GM21737 (cell line): ENCODE measurements at regions not wholly inside any gene's neighbourhood (a gene's known extent, or its start where the extent isn't known, plus 50 kb on each side); places are given as distances from the start of the nearest gene placed in this dataset.
"Not testable (repeated sequence)": the region's sequence is repeated elsewhere in the genome, so short reads cannot be mapped to it uniquely, and the experiment has no call there.

Source experiments
- ATAC-seq: cut with Tn5 transposase; IDR thresholded peaks from one replicate; pipeline ENCODE4 v1.9.1; 2021; ENCODE audit warnings: mild to moderate bottlenecking, moderate library complexity; ENCODE audit not compliant: unreplicated experiment

DNA sequence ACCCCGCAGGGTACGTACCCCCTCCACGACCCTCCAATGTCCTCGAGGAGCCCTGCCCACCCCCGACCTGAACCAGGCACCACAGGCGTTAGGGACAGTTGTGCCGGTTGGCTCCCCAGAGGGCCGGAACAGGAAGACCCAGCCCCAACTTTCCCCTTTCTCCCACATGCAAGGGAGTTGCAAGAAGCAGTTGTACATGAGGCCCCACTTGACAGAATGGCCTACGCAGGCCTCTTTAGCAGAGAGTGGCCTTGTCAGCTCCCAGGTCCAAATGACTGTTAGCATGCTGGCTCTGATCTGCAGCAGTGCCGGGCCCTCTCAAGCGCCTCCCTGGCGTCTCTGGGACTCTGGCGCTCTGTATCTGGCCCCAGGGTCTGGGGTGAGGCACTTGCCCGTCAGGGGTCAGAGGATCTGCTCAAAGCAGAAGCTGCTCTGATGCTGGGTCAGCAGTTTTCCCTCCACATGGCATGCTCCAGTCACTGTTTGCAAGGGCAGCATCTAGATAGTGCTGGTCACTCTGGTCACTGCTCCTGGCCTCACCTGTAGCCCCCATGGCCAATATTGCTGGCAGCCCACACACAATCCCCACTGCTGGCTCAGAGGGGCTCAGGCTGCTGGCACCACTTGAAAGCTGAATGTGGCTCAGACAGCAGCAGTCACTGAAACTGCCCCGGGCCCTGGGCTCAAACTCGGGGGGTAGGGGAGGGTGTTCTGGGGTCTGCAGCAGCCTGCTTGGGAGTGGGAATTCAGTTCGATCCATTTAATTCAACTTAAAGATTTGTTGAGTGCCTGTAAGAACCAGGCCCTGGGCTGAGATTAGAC is 254.5 kb downstream of the FAM43A start:
- no peak for ATAC-seq

DNA sequence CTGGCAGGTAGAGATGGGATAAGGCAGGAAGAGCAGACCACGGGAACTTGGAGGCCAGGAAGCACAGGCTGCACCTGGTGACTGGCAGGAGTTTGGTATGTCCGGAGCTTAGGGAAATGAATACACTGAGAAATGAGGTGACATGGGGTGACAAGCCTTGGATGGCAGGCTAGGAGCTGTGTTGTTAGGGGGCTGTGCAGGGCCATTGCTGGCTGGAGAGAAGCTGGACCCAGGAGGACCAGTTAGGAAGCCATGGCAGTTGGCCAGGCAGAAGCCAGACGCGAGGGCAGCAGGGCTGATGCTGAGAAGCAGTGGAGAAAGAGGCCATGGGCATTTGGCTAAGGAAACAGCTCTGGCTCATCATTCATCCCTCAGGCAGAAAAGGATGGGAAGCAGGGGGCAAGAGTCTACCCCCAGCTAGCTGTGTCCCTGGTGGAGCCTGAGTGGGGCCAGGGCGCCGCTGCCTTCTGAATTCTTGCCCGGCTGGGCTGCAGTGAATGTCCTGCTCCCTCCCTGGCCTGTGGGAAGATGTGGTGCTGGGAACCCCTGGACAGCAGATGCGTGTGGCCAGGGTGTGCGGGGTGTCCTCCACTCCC is 255.8 kb downstream of the FAM43A start:
- ATAC-seq: no peak

- ATAC-seq: no peak
Observed at GRCh38 chr3:194941956-194942511, 256.4 kb downstream of the FAM43A start.

DNA sequence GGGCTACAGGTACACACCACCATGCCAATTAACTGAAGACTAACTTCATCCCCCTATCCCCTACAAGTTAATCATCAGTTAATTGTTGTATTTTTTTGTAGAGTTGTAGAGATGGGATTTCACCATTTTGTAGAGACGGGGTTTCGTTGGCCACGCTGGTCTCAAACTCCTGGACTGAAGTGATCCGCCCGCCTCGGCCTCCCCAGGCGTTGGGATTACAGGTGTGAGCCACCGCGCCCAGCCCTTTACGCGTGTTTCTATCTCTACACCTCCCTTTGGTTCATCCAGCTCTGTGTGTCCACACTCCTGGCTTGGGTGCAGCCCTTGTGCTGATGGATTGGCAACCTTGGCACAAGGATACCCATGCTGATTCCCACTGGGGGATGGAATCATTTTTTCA is 258.8 kb downstream of the FAM43A start:
- no peak for ATAC-seq

DNA sequence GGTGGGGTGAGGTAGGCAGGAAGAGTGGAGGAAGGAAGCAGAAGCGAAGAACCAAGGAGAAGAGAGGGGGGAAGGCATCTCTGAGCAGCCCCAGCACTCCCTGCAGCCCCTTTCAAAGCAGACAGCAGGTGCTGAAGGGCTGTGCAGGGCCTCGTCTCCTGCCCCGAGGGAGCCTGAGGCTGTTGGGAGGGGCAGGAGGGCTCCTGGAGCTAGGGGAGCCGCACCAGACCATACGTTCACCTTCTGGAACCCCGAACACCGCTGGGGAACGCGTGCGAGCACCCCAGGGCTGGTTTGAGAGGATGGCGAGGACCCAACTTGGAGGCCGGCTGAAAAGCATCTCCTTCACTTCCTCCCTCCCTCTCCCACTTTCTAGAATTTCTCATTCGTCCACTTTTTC is 259.8 kb downstream of the FAM43A start:
- no peak for ATAC-seq

DNA sequence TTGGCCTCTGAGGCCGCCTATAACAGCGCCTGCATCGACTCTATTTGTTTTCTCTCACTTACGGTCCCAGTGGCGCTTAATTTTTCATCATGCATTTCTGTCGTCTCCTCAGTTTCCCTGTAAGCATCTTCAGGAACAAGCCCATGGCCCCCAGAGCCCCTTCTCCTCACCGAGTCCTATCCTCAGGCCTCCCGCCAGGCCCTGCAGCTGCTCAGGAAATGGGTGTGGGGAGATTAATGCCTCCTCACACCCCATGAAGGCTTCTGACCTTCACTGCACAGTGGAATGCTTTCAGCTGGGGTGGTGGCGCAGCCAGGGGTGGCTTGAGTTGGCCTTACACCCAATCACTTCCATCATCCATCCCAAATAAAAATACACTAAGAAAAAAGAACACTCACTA is 260.4 kb downstream of the FAM43A start:
- ATAC-seq: no peak

DNA sequence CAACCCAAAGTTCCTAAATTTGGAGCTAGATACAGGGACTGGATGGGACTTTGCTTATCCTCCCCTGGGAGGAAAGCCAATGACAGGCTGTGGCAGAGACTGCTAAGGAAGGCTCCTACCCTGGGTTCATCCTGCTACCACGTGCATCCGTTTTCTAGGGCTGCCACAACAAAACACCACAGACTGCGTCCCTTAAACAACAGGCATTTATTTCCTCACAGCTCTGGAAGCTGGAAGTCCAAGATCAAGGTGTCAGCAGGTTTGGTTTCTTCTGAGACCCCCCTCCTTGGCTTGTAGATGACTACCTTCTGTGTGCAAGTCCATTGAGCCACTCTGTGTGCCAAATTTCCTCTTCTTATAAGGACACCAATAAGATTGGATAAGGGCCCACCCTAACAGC is 263.9 kb downstream of the FAM43A start:
- no peak for ATAC-seq

GRCh38 chr3:194950906-194951628 is 265.4 kb downstream of the FAM43A start:
- no peak for ATAC-seq

DNA sequence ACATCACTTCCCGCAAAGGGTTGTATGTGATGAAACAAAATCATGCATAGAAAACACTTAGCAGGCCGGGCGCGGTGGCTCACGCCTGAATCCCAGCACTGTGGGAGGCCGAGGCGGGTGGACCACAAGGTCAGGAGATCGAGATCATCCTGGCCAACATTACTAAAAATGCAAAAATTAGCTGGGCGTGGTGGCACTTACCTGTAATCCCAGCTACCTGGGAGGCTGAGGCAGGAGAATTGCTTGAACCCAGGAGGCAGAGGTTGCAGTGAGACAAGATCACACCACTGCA is 265.9 kb downstream of the FAM43A start:
- ATAC-seq: not testable (repeated sequence)

- ATAC-seq: no peak
Observed at GRCh38 chr3:194951931-194952582, 266.4 kb downstream of the FAM43A start.

DNA sequence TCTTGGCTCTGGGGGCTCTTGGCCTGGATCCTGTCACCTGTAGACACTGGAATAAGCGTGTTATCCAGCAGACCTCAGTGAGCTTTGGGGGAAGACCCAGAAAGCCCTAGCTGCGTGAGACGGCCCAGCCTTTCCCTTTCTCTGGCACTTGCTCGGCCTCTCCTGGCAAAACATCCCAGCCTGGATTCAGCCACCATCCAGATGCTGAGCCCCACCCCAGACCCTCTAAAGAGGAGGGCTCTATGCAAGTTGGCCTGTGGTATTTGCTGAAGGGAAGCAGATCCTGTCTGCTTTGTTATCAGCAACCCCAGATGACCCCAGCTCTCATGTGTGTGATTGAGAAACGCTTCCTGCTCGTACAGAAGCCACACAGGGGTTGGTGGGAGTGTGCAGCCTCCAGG is 267.2 kb downstream of the FAM43A start:
- no peak for ATAC-seq

DNA sequence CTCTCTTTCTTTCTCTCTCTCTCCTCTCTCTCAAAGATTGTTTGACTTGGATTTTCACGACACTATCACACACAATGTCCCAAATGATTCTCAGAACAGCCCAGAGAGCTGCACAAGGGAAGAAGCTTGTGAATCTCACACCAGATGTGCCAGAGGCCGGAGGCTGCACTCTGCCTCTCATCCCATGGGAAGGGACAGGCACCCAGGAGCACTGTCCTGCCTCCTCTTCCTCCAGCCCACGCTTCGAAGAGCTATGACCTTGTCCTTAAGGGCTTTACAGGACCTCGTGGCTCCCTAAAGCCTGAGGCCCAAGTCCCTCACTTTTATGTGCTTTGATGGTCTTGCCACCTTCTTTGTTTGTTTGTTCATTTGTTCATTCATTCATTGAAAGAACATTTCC is 267.6 kb downstream of the FAM43A start:
- no peak for ATAC-seq

- no peak for ATAC-seq
Observed at GRCh38 chr3:194955546-194955945, 269.9 kb downstream of the FAM43A start.

GRCh38 chr3:194955979-194956696 is 270.5 kb downstream of the FAM43A start:
- no peak for ATAC-seq

- no peak for ATAC-seq
Observed at GRCh38 chr3:194956697-194957396, 271.2 kb downstream of the FAM43A start.

GRCh38 chr3:194957743-194958240 is 272.1 kb downstream of the FAM43A start:
- no peak for ATAC-seq

DNA sequence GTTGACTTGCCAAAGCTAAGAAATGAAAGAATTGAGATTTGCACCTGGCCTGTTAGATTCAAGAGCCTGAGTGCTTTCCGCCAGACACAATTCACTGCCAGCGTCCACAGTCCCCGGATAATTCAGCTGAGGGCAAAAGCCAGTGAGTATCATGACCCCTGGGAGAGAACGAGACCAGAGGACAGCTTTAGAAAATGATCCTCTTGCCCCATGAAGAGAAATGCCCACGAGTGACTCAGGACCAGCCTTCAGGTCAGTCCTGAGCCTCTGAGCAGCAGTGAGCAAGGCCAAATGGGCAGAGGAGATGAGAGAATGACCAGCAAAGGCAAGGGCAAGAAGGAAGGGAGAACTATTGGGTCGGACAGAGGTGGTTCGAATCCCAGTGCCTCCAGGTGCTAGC is 273.5 kb downstream of the FAM43A start:
- no peak for ATAC-seq

GRCh38 chr3:194959666-194960065 is 274.0 kb downstream of the FAM43A start:
- not testable (repeated sequence) for ATAC-seq

DNA sequence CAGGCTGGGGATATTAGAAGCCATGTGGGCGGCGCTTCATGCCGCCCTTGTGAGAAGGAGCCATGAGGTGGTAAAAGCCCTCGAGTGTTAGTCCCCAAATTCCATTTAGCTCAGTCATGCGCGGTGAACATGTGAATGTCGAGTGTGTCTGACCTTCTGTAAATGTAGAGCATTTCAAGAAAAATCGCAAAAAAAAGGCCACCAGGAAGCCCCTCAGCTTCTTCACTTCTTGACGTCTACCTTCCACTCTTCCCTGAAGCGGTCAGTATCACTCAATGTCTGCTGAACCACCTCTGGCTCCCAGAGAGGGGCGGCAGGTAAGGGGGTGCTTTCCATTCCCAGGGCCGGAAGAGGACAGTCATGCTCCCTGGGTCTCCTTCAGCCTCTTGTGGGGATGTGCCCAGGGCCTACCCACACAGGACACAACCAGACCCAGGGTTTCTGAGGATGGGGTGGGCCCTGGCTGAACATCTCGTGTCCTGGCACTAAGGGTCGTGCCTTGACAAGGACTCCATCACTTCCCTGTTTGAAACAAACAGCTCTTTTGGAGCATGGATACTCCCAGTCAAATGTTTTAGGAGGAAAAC is 274.9 kb downstream of the FAM43A start:
- ATAC-seq: no peak

DNA sequence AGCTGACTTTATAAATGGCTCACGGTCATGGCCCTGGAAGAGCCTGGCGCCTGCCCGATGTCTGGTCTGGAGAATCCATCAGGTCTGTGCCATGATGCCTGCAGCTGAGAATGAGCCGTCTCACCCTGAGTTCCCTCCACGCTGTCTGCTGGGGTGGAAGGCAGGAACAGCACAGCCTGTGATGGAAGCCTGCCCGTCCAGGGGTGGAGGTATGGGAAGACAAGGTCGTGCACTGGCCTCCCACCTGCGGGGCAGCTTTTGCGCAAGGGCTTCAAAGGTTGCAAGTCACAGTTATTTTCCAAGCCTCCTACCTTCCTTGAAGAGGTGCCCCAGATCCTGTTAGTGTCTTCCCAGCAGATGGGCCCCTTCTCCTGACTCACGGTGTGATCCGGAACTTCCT is 275.5 kb downstream of the FAM43A start:
- no peak for ATAC-seq
